Liver (tissue), 8 donors: ENCODE measurements at regions not wholly inside any gene's neighbourhood (a gene's known extent, or its start where the extent isn't known, plus 50 kb on each side); places are given as distances from the start of the nearest gene placed in this dataset.

Experiments used
- DNase-seq: peaks from one replicate; pipeline ENCODE4 v3.0.0-alpha.2; 2017; ENCODE audit warnings: low spot score
- H3K27ac ChIP-seq, 2 donors: one replicate each; pipeline ENCODE4 v1.7.0; 2013; ENCODE audit warnings: inconsistent platforms in 2 of 2, low read length in 2 of 2, control low read depth in 1 of 2, low read depth in 1 of 2, mild to moderate bottlenecking in 1 of 2
- H3K27me3 ChIP-seq, 4 donors: one replicate each; pipeline versions ENCODE4 v1.6.1 to v1.7.0; 2013; ENCODE audit warnings: low read length in 3 of 4, inconsistent platforms in 1 of 4, mild to moderate bottlenecking in 1 of 4, moderate library complexity in 1 of 4; ENCODE audit not compliant: control insufficient read depth in 4 of 4, insufficient read depth in 4 of 4
- H3K36me3 ChIP-seq, 4 donors: one replicate each; pipeline versions ENCODE4 v1.6.1 to v1.7.0; 2013; ENCODE audit warnings: low read length in 3 of 4, mild to moderate bottlenecking in 3 of 4, low read depth in 1 of 4, moderate library complexity in 1 of 4; ENCODE audit not compliant: control insufficient read depth in 4 of 4, insufficient read depth in 3 of 4
- H3K4me1 ChIP-seq, 4 donors: one replicate each; pipeline versions ENCODE4 v1.6.1 to v1.7.0; 2013; ENCODE audit warnings: low read length in 3 of 4, mild to moderate bottlenecking in 3 of 4, moderate library complexity in 1 of 4; ENCODE audit not compliant: control insufficient read depth in 4 of 4, insufficient read depth in 4 of 4
- H3K4me3 ChIP-seq, 3 donors: one replicate each; pipeline versions ENCODE4 v1.6.1 to v1.7.0; 2013; ENCODE audit warnings: low read length in 3 of 3, control low read depth in 1 of 3, low read depth in 1 of 3, mild to moderate bottlenecking in 1 of 3
- H3K9ac ChIP-seq, 2 donors: one replicate each; pipeline ENCODE4 v1.7.0; 2013; ENCODE audit warnings: low read length in 2 of 2, mild to moderate bottlenecking in 2 of 2, moderate library complexity in 2 of 2, control low read depth in 1 of 2, low read depth in 1 of 2
- H3K9me3 ChIP-seq, 4 donors: one replicate each; pipeline versions ENCODE4 v1.6.1 to v1.7.0; 2013; ENCODE audit warnings: low read length in 3 of 4; ENCODE audit not compliant: control insufficient read depth in 4 of 4
- EGR1 ChIP-seq, 2 donors: IDR thresholded peaks; 2 replicates each; pipeline ENCODE4 v1.6.1; 2016 to 2018; ENCODE audit warnings: antibody characterized with exemption in 2 of 2, low read depth in 2 of 2
- FOXA1 ChIP-seq: IDR thresholded peaks from 2 replicates; pipeline ENCODE4 v1.6.1; 2016; ENCODE audit warnings: antibody characterized with exemption
- FOXA2 ChIP-seq: IDR thresholded peaks from 2 replicates; pipeline ENCODE4 v1.6.1; 2016; ENCODE audit warnings: antibody characterized with exemption
- GABPA ChIP-seq, 2 donors: IDR thresholded peaks in 1 of 2; conservative IDR thresholded peaks in 1 of 2; 2 replicates each; pipeline ENCODE4 v1.6.1; 2016; ENCODE audit warnings: antibody characterized with exemption in 2 of 2, mild to moderate bottlenecking in 1 of 2, moderate library complexity in 1 of 2
- HNF4A ChIP-seq, 2 donors: conservative IDR thresholded peaks; 2 replicates each; pipeline ENCODE4 v1.6.1; 2016; ENCODE audit warnings: antibody characterized with exemption in 2 of 2, mild to moderate bottlenecking in 2 of 2
- HNF4G ChIP-seq: IDR thresholded peaks from 2 replicates; pipeline ENCODE4 v1.6.1; 2016; ENCODE audit warnings: antibody characterized with exemption
- JUND ChIP-seq, 2 donors: IDR thresholded peaks; 2 replicates each; pipeline ENCODE4 v1.6.1; 2016; ENCODE audit warnings: antibody characterized with exemption in 2 of 2
- NR2F2 ChIP-seq: IDR thresholded peaks from 2 replicates; pipeline ENCODE4 v1.6.1; 2016; ENCODE audit warnings: antibody characterized with exemption
- RAD21 ChIP-seq, 2 donors: IDR thresholded peaks; 2 replicates each; pipeline ENCODE4 v1.6.1; 2016; ENCODE audit warnings: antibody characterized with exemption in 2 of 2, mild to moderate bottlenecking in 2 of 2
- RXRA ChIP-seq, 2 donors: IDR thresholded peaks; 2 replicates each; pipeline ENCODE4 v1.6.1; 2017 to 2018; ENCODE audit warnings: antibody characterized with exemption in 2 of 2, mild to moderate bottlenecking in 1 of 2
- TAF1 ChIP-seq: conservative IDR thresholded peaks from 2 replicates; pipeline ENCODE4 v1.6.1; 2016; ENCODE audit warnings: antibody characterized with exemption, mild to moderate bottlenecking
- YY1 ChIP-seq: IDR thresholded peaks from 2 replicates; pipeline ENCODE4 v1.6.1; 2016; ENCODE audit warnings: antibody characterized with exemption, mild to moderate bottlenecking
- WGBS: extraction: QIAGEN DNeasy Blood & Tissue Kit; methylation state at CpG from one replicate; pipeline ENCODE4 v1.1.7; 2013; 5-methylcytosine and 5-hydroxymethylcytosine counted together
- TF ChIP-seq, protein P1 (sequence below): IDR thresholded peaks from 2 replicates; pipeline ENCODE4 v1.6.1; 2016; ENCODE audit warnings: antibody characterized with exemption
- TF ChIP-seq, protein P2 (sequence below): fragments of 150-350 bp; IDR thresholded peaks from 2 replicates; pipeline ENCODE4 v1.5.1; 2017; ENCODE audit warnings: improper control_type of control experiment, low read depth, low read length; ENCODE audit not compliant: missing input control
- TF ChIP-seq, protein P3 (sequence below): IDR thresholded peaks from 2 replicates; pipeline ENCODE4 v1.6.1; 2016; ENCODE audit warnings: antibody characterized with exemption
- TF ChIP-seq, protein P4 (sequence below): IDR thresholded peaks from 2 replicates; pipeline ENCODE4 v1.6.1; 2016; ENCODE audit warnings: antibody characterized with exemption, mild to moderate bottlenecking
- TF ChIP-seq, protein P5 (sequence below): IDR thresholded peaks from 2 replicates; pipeline ENCODE4 v1.6.1; 2016; ENCODE audit warnings: antibody characterized with exemption
- donor health status: healthy.
- donor health status: healthy.
- donor health status: healthy.
- donor health status: healthy.
- donor health status: healthy.

DNA sequence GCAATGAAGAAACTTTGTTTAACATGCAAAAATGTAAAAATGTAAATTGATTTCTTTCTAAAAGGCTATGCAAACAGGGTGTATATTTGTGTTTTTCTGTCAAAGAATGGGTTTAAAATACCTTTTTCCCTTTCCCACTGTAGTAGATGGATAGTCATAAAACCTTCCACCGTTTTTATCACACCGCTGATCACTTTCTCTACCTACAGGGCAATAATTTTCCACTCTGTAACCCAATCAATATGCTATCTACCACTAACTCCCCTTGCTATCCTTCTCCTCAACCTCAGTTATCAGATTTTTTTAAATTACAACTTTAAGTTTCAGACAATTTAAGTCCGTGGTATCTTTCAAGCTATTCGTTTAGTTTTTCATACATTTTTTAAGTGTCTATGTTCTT, 91.4 kb upstream of the ARID1B start:
- 9% methylated on average over 4 of the region's 4 CpGs for WGBS
- no peak for DNase-seq
- H3K27ac ChIP-seq: peak overlapping the region; percentile 98 to 99
- TF ChIP-seq HNF4A (conservative IDR thresholded peaks at IDR 0.05) (peak in 1 of 2 donors; percentile 1), YY1 (no peak), FOXA1 (no peak)
- TF ChIP-seq, protein P1, sequence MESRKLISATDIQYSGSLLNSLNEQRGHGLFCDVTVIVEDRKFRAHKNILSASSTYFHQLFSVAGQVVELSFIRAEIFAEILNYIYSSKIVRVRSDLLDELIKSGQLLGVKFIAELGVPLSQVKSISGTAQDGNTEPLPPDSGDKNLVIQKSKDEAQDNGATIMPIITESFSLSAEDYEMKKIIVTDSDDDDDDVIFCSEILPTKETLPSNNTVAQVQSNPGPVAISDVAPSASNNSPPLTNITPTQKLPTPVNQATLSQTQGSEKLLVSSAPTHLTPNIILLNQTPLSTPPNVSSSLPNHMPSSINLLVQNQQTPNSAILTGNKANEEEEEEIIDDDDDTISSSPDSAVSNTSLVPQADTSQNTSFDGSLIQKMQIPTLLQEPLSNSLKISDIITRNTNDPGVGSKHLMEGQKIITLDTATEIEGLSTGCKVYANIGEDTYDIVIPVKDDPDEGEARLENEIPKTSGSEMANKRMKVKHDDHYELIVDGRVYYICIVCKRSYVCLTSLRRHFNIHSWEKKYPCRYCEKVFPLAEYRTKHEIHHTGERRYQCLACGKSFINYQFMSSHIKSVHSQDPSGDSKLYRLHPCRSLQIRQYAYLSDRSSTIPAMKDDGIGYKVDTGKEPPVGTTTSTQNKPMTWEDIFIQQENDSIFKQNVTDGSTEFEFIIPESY: no peak
- no peaks in the 10 kb centered on the region for H3K36me3 ChIP-seq
- peak overlapping the region; percentile 55 to 91 (median 56) for H3K4me3 ChIP-seq
- peaks cover 0 to 8% (median 7%) of the 10 kb centered on the region in 4 donors for H3K4me1 ChIP-seq
- no peaks in the 10 kb centered on the region for H3K9me3 ChIP-seq
- H3K27me3 ChIP-seq: no peaks in the 10 kb centered on the region
- peak overlapping the region; percentile 73 to 96 for H3K9ac ChIP-seq

DNA sequence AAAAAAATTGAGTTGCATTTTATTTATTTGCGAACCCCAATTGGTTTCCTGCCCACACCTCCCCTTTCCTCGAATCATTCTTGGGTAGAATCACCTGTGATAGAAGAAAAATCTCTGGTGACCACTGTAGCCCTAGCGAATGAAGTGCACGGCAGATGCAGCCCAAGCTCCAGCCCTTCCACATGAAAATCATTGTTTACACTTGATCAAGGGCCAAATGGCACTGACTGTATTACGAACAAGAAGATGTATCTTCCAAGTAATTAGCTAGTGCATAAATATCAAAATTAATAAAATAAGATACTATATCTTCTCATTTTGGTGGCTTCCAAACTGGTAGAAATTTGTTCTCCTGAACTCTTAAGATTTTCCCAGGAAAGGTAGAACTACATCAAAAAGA, 93.4 kb upstream of the ARID1B start:
- H3K9me3 ChIP-seq: peaks cover 0 to 2% (median 0%) of the 10 kb centered on the region in 4 donors
- H3K4me3 ChIP-seq: no peak overlapping the region
- no peak overlapping the region for H3K27ac ChIP-seq
- H3K27me3 ChIP-seq: no peaks in the 10 kb centered on the region
- no peak for DNase-seq
- peaks cover 0 to 8% (median 7%) of the 10 kb centered on the region in 4 donors for H3K4me1 ChIP-seq
- H3K9ac ChIP-seq: no peak overlapping the region
- WGBS: 66% methylated on average over 5 of the region's 5 CpGs
- TF ChIP-seq TAF1: no peak
- TF ChIP-seq RXRA (IDR thresholded peaks at IDR 0.05): no peak
- no peak for TF ChIP-seq HNF4G
- no peak for TF ChIP-seq NR2F2
- no peak for TF ChIP-seq EGR1 (IDR thresholded peaks at IDR 0.05; ENCODE audit: low read depth in 2 of 2)
- TF ChIP-seq FOXA1: no peak
- TF ChIP-seq RAD21 (IDR thresholded peaks at IDR 0.05): no peak
- no peak for TF ChIP-seq GABPA (IDR thresholded peaks at IDR 0.05 in 1 of 2, conservative IDR thresholded peaks at IDR 0.05 in 1 of 2)
- TF ChIP-seq, protein P1: no peak
- TF ChIP-seq FOXA2: no peak
- TF ChIP-seq, protein P2, sequence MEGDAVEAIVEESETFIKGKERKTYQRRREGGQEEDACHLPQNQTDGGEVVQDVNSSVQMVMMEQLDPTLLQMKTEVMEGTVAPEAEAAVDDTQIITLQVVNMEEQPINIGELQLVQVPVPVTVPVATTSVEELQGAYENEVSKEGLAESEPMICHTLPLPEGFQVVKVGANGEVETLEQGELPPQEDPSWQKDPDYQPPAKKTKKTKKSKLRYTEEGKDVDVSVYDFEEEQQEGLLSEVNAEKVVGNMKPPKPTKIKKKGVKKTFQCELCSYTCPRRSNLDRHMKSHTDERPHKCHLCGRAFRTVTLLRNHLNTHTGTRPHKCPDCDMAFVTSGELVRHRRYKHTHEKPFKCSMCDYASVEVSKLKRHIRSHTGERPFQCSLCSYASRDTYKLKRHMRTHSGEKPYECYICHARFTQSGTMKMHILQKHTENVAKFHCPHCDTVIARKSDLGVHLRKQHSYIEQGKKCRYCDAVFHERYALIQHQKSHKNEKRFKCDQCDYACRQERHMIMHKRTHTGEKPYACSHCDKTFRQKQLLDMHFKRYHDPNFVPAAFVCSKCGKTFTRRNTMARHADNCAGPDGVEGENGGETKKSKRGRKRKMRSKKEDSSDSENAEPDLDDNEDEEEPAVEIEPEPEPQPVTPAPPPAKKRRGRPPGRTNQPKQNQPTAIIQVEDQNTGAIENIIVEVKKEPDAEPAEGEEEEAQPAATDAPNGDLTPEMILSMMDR: no peak
- TF ChIP-seq HNF4A (conservative IDR thresholded peaks at IDR 0.05): no peak
- TF ChIP-seq, protein P3, sequence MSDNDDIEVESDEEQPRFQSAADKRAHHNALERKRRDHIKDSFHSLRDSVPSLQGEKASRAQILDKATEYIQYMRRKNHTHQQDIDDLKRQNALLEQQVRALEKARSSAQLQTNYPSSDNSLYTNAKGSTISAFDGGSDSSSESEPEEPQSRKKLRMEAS: no peak
- TF ChIP-seq, protein P4, sequence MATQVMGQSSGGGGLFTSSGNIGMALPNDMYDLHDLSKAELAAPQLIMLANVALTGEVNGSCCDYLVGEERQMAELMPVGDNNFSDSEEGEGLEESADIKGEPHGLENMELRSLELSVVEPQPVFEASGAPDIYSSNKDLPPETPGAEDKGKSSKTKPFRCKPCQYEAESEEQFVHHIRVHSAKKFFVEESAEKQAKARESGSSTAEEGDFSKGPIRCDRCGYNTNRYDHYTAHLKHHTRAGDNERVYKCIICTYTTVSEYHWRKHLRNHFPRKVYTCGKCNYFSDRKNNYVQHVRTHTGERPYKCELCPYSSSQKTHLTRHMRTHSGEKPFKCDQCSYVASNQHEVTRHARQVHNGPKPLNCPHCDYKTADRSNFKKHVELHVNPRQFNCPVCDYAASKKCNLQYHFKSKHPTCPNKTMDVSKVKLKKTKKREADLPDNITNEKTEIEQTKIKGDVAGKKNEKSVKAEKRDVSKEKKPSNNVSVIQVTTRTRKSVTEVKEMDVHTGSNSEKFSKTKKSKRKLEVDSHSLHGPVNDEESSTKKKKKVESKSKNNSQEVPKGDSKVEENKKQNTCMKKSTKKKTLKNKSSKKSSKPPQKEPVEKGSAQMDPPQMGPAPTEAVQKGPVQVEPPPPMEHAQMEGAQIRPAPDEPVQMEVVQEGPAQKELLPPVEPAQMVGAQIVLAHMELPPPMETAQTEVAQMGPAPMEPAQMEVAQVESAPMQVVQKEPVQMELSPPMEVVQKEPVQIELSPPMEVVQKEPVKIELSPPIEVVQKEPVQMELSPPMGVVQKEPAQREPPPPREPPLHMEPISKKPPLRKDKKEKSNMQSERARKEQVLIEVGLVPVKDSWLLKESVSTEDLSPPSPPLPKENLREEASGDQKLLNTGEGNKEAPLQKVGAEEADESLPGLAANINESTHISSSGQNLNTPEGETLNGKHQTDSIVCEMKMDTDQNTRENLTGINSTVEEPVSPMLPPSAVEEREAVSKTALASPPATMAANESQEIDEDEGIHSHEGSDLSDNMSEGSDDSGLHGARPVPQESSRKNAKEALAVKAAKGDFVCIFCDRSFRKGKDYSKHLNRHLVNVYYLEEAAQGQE: no peak
- TF ChIP-seq, protein P5, sequence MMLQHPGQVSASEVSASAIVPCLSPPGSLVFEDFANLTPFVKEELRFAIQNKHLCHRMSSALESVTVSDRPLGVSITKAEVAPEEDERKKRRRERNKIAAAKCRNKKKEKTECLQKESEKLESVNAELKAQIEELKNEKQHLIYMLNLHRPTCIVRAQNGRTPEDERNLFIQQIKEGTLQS: no peak
- no peak for TF ChIP-seq YY1
- TF ChIP-seq JUND (IDR thresholded peaks at IDR 0.05): no peak
- H3K36me3 ChIP-seq: no peaks in the 10 kb centered on the region
